Stimulated activated CD8-positive, alpha-beta memory T cell treated with anti-CD3 and anti-CD28 coated beads, Interleukin-2, amount 100 ng/mL, for 1 hour (primary cell): ENCODE measurements at regions not wholly inside any gene's neighbourhood (a gene's known extent, or its start where the extent isn't known, plus 50 kb on each side); places are given as distances from the start of the nearest gene placed in this dataset.

ENCODE experiments used
- DNase-seq, 2 donors: peaks; one replicate each; pipeline ENCODE4 v3.0.0-alpha.2; 2020; ENCODE audit warnings: low read depth in 2 of 2

GRCh38 chr2:42901076-42901640 is 108.8 kb upstream of the HAAO start:
- no peak for DNase-seq

- DNase-seq, result no peak
These were observed 108.0 kb upstream of the HAAO start for GRCh38 chr2:42900289-42900891.

- DNase-seq, result no peak
These were observed 105.0 kb upstream of the HAAO start for GRCh38 chr2:42897358-42897757.

GRCh38 chr2:42895791-42896135 is 103.4 kb upstream of the HAAO start:
- DNase-seq, result no peak

- no peak for DNase-seq
These were observed 102.9 kb upstream of the HAAO start for GRCh38 chr2:42895134-42895790.

- no peak for DNase-seq
These were observed 100.8 kb upstream of the HAAO start for GRCh38 chr2:42893047-42893758.

GRCh38 chr2:42890791-42891355 is 98.5 kb upstream of the HAAO start:
- no peak for DNase-seq

- no peak for DNase-seq
These were observed 96.2 kb upstream of the HAAO start for GRCh38 chr2:42888321-42889245.

- no peak for DNase-seq
These were observed 94.5 kb upstream of the HAAO start for GRCh38 chr2:42886921-42887320.

- DNase-seq, result no peak
These were observed 90.4 kb upstream of the HAAO start for GRCh38 chr2:42882756-42883155.

- no peak for DNase-seq
These were observed 89.3 kb upstream of the HAAO start for GRCh38 chr2:42881732-42882131.

GRCh38 chr2:42880738-42881690 is 88.6 kb upstream of the HAAO start:
- DNase-seq, result no peak

GRCh38 chr2:42879913-42880737 is 87.7 kb upstream of the HAAO start:
- no peak for DNase-seq

GRCh38 chr2:42879121-42879705 is 86.8 kb upstream of the HAAO start:
- no peak for DNase-seq

- DNase-seq, result no peak
These were observed 86.2 kb upstream of the HAAO start for GRCh38 chr2:42878581-42878980.

GRCh38 chr2:42877936-42878335 is 85.6 kb upstream of the HAAO start:
- DNase-seq, result no peak

- DNase-seq, result no peak
These were observed 85.1 kb upstream of the HAAO start for GRCh38 chr2:42877511-42877910.

- DNase-seq, result no peak
These were observed 84.0 kb upstream of the HAAO start for GRCh38 chr2:42876326-42876751.

GRCh38 chr2:42875880-42876279 is 83.5 kb upstream of the HAAO start:
- DNase-seq, result no peak
